ENCODE measurements at regions not wholly inside any gene's neighbourhood (a gene's known extent, or its start where the extent isn't known, plus 50 kb on each side); places are given as distances from the start of the nearest gene placed in this dataset.

- DNase-seq (ENCODE audit: low spot score): no peak
Measured at GRCh38 chr20:22373164-22373895, 211.0 kb downstream of the FOXA2 start.

- no peak for DNase-seq (ENCODE audit: low spot score)
Measured at GRCh38 chr20:22371843-22372242, 212.5 kb downstream of the FOXA2 start.

- DNase-seq (ENCODE audit: low spot score): no peak
Measured at GRCh38 chr20:22370137-22370536, 214.2 kb downstream of the FOXA2 start.

DNA sequence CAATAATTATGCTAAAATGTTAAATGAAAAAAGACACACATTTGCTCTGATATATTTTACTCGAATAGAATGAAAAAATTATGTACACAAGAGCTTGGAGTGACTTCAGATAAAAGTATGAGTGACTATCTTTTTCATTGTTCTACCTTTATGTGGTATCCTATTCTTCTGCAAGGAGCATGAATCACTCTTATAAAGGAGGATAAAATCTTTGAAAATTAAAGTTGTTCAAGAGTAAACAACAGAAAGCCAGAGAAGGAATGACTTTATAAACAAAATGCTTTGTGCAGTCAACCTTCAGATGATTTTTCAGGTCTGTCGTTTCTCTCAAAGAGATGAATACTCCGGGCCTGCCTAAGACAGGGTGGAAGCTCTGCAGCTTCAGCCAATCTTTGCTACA is 215.3 kb downstream of the FOXA2 start:
- no peak for DNase-seq (ENCODE audit: low spot score)

DNA sequence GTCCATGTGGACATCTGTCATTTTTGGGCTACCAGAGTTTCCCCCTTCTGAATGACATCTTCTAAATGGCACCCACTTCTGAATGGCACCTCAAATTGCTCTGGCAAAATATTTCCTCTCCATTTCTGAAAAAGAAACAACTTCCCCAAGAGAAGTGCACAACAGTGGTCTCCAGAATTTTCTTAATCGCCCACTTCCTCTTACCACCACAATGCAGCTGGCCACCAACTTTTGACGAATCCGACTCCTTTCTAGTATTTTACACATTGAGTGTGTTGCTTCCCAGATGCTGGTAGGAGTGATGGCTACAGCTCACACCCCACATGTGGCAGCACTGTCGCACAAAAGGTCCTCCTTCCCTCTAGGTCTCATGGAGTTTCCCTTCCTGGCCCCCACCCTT is 216.1 kb downstream of the FOXA2 start:
- DNase-seq (ENCODE audit: low spot score): no peak

DNA sequence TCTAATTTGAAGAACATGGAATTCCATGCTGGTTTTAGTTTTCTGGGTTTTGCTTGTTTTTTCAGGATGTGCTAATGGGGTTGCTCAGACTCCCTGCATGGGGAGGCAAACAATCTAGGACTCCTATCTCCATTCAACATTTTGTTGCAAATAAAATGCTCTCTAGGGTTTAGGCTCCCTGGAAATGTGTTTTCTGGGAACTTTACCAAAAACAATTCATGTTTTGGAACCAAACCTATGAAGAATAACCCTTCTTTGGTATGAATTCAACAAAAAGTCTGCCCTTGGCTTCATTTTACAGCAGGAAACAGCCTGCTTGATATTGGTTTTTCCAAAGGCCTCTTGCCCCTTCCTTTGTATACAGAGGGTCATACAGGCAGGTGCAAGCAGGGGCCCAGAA is 217.7 kb downstream of the FOXA2 start:
- no peak for DNase-seq (ENCODE audit: low spot score)

- no peak for DNase-seq (ENCODE audit: low spot score)
Measured at GRCh38 chr20:22354647-22355046, 229.7 kb downstream of the FOXA2 start.

GRCh38 chr20:22353586-22353985 is 230.8 kb downstream of the FOXA2 start:
- DNase-seq (ENCODE audit: low spot score): no peak

- no peak for DNase-seq (ENCODE audit: low spot score)
Measured at GRCh38 chr20:22352019-22352418, 232.4 kb downstream of the FOXA2 start.

DNA sequence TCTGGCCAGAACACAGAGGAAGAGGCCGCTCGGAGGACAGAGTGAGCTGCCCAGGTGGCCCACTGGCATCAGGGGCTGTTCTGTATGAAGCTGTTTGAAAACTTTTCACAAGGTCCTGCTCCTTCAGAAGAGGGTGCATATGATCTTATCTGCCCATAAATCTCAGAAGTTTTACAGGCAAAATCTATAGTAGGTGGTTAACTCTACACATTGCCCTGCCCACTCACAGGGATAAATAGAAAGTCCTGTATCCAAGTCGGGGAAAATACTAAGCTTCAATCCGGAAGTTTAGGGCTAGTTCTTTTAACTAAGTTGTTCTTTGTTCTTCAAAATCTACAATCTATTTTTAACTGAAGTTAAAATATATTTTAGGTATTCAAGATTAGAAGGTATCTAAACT is 233.7 kb downstream of the FOXA2 start:
- no peak for DNase-seq (ENCODE audit: low spot score)

- DNase-seq (ENCODE audit: low spot score): no peak
Measured at GRCh38 chr20:22348010-22348409, 236.4 kb downstream of the FOXA2 start.

GRCh38 chr20:22346716-22347115 is 237.7 kb downstream of the FOXA2 start:
- DNase-seq (ENCODE audit: low spot score): no peak

DNA sequence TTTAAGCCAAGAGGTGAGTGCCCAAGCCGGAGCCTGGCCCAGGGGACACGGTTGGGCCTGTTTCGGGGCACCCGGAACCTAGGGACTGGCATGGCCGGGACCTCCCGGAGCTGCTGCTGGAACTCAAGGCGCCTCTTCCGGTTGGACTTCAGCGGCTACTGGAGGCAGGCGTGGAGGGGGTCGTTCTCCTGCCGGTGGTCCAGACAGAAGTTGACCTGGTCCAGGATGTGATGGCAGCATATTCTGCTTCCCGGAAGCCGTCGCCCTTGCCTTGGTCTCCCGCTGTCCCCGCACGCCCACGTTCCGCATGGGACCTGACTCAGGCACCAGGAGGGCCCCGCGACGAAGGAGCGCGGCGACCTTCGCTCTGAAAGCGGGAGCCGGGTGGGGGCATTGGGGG is 240.8 kb downstream of the FOXA2 start:
- DNase-seq (ENCODE audit: low spot score): no peak

GRCh38 chr20:22342410-22342809 is 242.0 kb downstream of the FOXA2 start:
- DNase-seq (ENCODE audit: low spot score): no peak

GRCh38 chr20:22341508-22341907 is 242.9 kb downstream of the FOXA2 start:
- peak; percentile 50 for DNase-seq (ENCODE audit: low spot score)

DNA sequence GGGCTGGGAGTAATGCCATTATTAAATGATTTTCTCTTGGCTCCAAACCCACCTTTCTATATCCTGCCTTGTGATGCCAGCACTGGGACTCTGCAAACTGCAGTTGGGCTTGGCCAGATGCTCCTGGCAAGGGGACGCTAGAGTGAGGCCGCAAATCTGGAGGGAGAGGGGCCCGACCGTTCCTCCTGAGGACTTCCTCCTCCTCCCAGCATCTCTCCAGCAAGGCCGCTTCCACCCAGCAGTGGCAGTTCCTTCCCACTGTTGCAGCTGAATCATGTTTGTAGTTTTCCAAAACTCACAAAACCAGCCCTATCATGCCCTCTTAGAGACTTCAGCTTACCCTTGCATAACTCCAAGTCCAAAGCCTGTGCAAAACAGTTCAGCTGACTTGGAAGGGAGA is 244.4 kb downstream of the FOXA2 start:
- DNase-seq (ENCODE audit: low spot score): no peak

DNA sequence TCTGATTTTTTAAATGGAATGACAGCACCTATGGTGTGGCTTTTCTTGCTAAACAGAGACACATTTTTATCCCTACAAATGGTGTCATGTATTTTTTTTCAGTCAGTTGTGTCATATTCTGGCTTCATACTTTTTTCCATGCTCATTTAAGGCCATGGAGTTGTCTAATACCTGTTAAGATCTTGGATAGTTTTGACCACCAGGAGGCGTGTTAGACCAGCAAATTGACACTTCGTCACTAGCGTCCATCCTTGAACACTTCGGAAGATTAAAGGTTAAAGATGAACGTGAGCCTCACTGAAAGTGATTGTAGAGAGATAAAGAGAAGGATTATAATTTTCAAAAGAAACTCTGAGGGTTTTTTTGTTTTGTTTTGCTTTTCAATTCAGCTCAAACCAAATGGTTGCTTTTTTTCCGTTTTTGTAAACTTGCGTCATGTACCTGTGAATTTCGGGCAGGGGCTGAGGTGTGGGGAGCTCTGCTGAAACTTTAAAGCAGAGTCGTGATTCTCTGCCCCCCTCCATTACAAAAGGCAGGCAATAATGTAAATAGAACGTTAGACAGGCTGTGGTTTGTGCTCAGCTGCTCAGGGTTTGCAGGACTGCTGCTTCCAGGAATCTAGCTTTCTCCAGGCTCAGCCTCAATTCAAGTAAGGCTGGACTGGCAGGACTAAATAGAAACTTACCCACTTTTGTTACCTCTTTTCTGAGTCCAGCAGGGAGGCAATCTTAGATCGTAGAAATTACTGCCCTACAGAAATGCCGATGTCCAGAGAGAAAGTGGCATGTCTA is 245.1 kb downstream of the FOXA2 start:
- DNase-seq (ENCODE audit: low spot score): peak; percentile 92

DNA sequence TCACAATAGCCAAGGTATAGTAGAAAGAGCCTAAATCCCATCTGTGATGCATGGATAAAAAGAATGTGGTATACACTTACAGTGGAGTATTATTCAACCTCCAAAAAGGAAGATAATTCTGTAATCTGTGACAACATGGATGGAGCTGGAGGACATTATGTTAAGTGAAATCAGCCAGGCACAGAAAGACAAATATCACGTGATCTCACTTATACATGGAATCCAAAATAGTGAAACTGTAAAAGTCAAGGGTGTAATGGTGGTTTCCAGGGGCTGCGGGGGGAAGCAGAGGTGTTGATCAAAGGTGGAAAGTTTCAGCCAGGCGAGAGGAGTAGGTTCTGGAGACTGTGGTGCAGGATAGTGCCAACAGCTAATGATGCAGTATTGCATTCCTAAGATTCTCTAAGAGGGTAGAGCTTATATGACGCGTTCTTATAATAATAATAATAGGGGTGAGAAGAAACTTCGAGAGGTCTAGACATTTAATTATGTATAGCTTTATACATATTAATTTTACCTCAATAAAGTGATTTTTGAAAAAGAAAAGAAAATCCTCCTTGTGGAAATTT is 246.1 kb downstream of the FOXA2 start:
- no peak for DNase-seq (ENCODE audit: low spot score)

DNA sequence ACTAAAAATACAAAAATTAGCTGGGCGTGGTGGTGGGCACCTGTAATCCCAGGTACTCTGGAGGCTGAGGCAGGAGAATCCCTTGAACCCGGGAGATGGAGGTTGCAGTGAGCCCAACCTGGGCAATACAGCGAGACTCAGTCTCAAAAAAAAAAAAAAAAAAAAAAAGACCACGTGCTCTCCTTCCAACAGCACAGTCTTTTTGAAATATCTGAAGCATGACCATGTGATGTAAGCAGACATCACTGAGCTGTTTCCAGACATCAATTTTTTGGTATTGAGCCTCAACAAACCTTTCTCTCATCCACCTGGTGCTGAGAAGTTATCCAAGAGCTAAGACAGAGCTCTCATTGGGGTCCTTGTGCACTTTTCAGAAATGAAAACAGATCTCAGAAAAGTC is 249.2 kb downstream of the FOXA2 start:
- no peak for DNase-seq (ENCODE audit: low spot score)

GRCh38 chr20:22333885-22334545 is 250.4 kb downstream of the FOXA2 start:
- DNase-seq (ENCODE audit: low spot score): peak; percentile 72

- no peak for DNase-seq (ENCODE audit: low spot score)
Measured at GRCh38 chr20:22324505-22324904, 259.9 kb downstream of the FOXA2 start.

- no peak for DNase-seq (ENCODE audit: low spot score)
Measured at GRCh38 chr20:22322513-22322912, 261.9 kb downstream of the FOXA2 start.
